Stomach (tissue), 4 donors: ENCODE measurements at regions not wholly inside any gene's neighbourhood (a gene's known extent, or its start where the extent isn't known, plus 50 kb on each side); places are given as distances from the start of the nearest gene placed in this dataset.

Experiments
- EP300 ChIP-seq: sonication (generic); formaldehyde crosslinking; IDR thresholded peaks from one replicate; pipeline ENCODE4 v1.6.1; 2017; ENCODE audit warnings: antibody characterized with exemption
- POLR2A ChIP-seq, 4 donors: fragments of 450-650 bp; IDR thresholded peaks; one replicate each; pipeline ENCODE4 v1.6.1; 2016; ENCODE audit warnings: antibody characterized with exemption in 4 of 4, control low read depth in 2 of 4, mild to moderate bottlenecking in 1 of 4, moderate library complexity in 1 of 4
- POLR2AphosphoS5 ChIP-seq, 3 donors: sonication (generic); formaldehyde crosslinking; IDR thresholded peaks; one replicate each; pipeline ENCODE4 v1.6.1; 2016; ENCODE audit warnings: antibody characterized with exemption in 3 of 3
- TF ChIP-seq, protein P1 (sequence below), 7 experiments: fragments of 450-650 bp in 4 of 7; fragments of 200-600 bp in 3 of 7; sonication (generic) in 3 of 7; IDR thresholded peaks; one replicate each; pipeline ENCODE4 v1.5.1; 2016 to 2019; ENCODE audit warnings: antibody characterized with exemption in 7 of 7, control low read depth in 2 of 7, mild to moderate bottlenecking in 1 of 7

DNA sequence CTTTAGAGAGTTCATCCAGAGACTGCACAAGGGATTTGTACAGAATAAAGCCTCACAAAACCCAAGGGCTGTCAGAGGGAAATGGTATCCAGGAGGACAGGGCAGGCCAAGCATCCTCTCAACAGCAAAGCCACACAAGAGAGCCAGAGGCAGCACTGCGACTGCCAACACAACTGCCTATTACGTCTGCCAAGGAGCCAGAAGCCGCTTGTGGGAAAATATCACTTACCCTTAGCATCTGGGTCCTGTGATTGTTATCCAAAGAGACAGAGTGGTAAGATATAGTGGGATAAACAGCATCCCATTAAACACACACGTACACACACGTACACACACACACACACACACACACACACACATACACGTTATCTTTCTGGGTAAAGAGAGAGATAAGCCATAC lies 618.3 kb upstream of the AGTR1 start:
- TF ChIP-seq POLR2A (IDR thresholded peaks at IDR 0.05) (no peak), POLR2AphosphoS5 (IDR thresholded peaks at IDR 0.05) (no peak), EP300 (no peak)
- TF ChIP-seq, protein P1, sequence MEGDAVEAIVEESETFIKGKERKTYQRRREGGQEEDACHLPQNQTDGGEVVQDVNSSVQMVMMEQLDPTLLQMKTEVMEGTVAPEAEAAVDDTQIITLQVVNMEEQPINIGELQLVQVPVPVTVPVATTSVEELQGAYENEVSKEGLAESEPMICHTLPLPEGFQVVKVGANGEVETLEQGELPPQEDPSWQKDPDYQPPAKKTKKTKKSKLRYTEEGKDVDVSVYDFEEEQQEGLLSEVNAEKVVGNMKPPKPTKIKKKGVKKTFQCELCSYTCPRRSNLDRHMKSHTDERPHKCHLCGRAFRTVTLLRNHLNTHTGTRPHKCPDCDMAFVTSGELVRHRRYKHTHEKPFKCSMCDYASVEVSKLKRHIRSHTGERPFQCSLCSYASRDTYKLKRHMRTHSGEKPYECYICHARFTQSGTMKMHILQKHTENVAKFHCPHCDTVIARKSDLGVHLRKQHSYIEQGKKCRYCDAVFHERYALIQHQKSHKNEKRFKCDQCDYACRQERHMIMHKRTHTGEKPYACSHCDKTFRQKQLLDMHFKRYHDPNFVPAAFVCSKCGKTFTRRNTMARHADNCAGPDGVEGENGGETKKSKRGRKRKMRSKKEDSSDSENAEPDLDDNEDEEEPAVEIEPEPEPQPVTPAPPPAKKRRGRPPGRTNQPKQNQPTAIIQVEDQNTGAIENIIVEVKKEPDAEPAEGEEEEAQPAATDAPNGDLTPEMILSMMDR (IDR thresholded peaks at IDR 0.05): no peak
